SJSA1 (cell line): ENCODE measurements at regions not wholly inside any gene's neighbourhood (a gene's known extent, or its start where the extent isn't known, plus 50 kb on each side); places are given as distances from the start of the nearest gene placed in this dataset.

Source experiments
- DNase-seq, 2 experiments: peaks; one replicate each; pipeline ENCODE4 v3.0.0-alpha.2; 2015 to 2020; ENCODE audit warnings: low spot score in 2 of 2, low read depth in 1 of 2
- H3K27ac ChIP-seq: fragments of 250-450 bp; sonication (Bioruptor Pico); 2 replicates; pipeline ENCODE4 v1.5.1; 2020; ENCODE audit warnings: mild to moderate bottlenecking, moderate library complexity
- H3K27me3 ChIP-seq: fragments of 250-450 bp; sonication (Bioruptor Pico); replicated peaks from 2 replicates; pipeline ENCODE4 v1.5.1; 2020; ENCODE audit warnings: mild to moderate bottlenecking, moderate library complexity
- H3K36me3 ChIP-seq: fragments of 250-450 bp; sonication (Bioruptor Pico); 2 replicates; pipeline ENCODE4 v1.5.1; 2020; ENCODE audit warnings: mild to moderate bottlenecking
- H3K4me1 ChIP-seq: fragments of 250-450 bp; sonication (Bioruptor Pico); replicated peaks from 2 replicates; pipeline ENCODE4 v1.6.1; 2021; ENCODE audit warnings: mild to moderate bottlenecking
- H3K4me3 ChIP-seq: fragments of 250-450 bp; sonication (Bioruptor Pico); 2 replicates; pipeline ENCODE4 v1.5.1; 2020; ENCODE audit warnings: mild to moderate bottlenecking
- H3K9me3 ChIP-seq: fragments of 250-450 bp; sonication (Bioruptor Pico); replicated peaks from 2 replicates; pipeline ENCODE4 v1.5.1; 2020; ENCODE audit warnings: mild to moderate bottlenecking

- no peak overlapping the region for H3K4me3 ChIP-seq
- no peak overlapping the region for H3K27ac ChIP-seq
- no peaks in the 10 kb centered on the region for H3K36me3 ChIP-seq
- no peaks in the 10 kb centered on the region for H3K9me3 ChIP-seq
- no peaks in the 10 kb centered on the region for H3K4me1 ChIP-seq
- DNase-seq = no peak
- no peaks in the 10 kb centered on the region for H3K27me3 ChIP-seq
Measured at GRCh38 chr3:69579306-69580041, 159.8 kb upstream of the MITF start.

DNA sequence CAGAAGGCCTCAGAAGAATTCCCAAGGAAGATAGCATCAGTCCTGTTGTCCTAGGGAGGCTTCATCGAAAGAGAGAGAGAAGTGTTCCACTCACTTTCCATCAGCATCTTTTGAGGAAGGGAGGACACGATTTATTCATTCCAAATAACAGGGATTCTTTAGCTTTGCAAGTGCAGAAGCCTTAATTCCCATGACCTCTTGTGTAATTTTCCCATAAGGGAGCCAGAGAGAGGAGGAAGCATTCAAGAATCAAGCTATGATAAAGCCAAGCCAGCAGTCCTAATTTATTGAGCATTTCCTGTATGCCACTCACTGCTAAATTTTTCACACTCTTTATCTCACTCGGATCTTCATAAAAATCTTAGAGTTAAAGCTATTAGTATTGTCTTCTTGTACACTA, 169.7 kb upstream of the MITF start:
- Histone ChIP-seq H3K27me3 (no peaks in the 10 kb centered on the region), H3K4me1 (no peaks in the 10 kb centered on the region), H3K9me3 (no peaks in the 10 kb centered on the region), H3K36me3 (no peaks in the 10 kb centered on the region), H3K4me3 (no peak overlapping the region), H3K27ac (no peak overlapping the region)
- no peak for DNase-seq

DNA sequence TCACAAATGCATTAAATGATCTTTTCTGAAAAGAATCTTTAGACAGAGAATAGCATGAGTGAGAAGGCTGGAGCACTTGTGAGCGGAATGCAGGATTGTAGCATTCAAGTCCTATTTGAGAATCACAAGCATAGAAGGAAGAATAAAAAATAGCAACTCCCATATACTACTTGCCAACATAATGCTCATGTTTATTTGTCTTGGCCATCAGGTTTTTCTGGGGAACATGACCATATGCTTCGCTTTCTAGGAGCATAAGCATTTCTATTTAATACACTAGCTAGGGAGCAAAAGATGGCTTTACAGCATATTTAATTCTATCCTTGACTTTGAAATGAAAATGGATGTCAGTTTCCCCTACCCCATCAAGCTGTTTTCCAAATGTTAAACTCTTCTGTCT, 170.3 kb upstream of the MITF start:
- Histone ChIP-seq H3K4me3 (no peak overlapping the region), H3K27me3 (no peaks in the 10 kb centered on the region), H3K9me3 (no peaks in the 10 kb centered on the region), H3K36me3 (no peaks in the 10 kb centered on the region), H3K27ac (no peak overlapping the region), H3K4me1 (no peaks in the 10 kb centered on the region)
- DNase-seq = no peak

GRCh38 chr3:69568458-69568857, 170.8 kb upstream of the MITF start:
- Histone ChIP-seq H3K27ac (no peak overlapping the region), H3K4me1 (no peaks in the 10 kb centered on the region), H3K36me3 (no peaks in the 10 kb centered on the region), H3K9me3 (no peaks in the 10 kb centered on the region), H3K27me3 (no peaks in the 10 kb centered on the region), H3K4me3 (no peak overlapping the region)
- no peak for DNase-seq

DNA sequence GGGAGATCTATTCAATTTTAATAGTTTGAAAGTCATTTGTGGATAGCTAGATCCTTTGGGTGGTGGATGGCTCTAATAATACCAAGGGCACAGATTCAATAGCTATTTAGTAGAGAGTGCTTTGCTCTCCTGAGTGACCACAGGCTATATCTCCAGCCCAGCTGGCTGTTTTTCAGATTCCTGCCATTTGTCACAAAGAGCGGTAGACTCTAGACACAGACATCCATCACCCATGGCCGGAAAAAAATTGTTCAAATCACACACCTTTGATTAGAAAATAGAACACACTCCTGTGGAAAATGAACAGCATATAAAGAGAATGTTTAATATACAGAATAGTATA, 171.6 kb upstream of the MITF start:
- Histone ChIP-seq H3K4me3 (no peak overlapping the region), H3K36me3 (no peaks in the 10 kb centered on the region), H3K4me1 (no peaks in the 10 kb centered on the region), H3K27me3 (no peaks in the 10 kb centered on the region), H3K9me3 (no peaks in the 10 kb centered on the region), H3K27ac (no peak overlapping the region)
- no peak for DNase-seq

- H3K4me3 ChIP-seq = no peak overlapping the region
Measured at GRCh38 chr3:69567023-69567709, 172.1 kb upstream of the MITF start.

DNA sequence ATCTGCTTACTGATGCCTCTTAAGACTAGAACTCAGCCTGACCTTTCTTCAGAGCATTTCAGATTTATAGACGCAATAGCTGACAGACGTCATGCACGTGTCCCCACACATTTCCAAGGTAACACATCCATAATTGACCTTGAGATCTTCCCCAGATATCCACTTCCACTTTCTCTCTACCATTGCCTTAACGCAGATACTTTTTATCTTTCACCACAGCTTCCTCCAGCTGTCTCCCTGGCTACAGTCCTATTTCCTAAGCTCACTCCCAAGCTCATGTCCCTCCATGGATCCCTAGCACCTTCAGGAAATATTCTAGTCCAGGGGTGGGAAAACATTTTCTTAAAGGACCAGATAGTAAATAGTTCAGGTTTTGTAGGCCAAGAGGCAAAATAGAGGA, 173.0 kb upstream of the MITF start:
- 0 out of 2 replicates have a peak, but pooled peaks cover 3% of the 10 kb centered on the region for H3K4me1 ChIP-seq
- H3K9me3 ChIP-seq = no peaks in the 10 kb centered on the region
- no peaks in the 10 kb centered on the region for H3K36me3 ChIP-seq
- no peak for DNase-seq
- H3K27me3 ChIP-seq = no peaks in the 10 kb centered on the region
- no peak overlapping the region for H3K27ac ChIP-seq
- no peak overlapping the region for H3K4me3 ChIP-seq

More at GRCh38 chr3:69567023-69567709, 172.1 kb upstream of the MITF start:
- no peaks in the 10 kb centered on the region for H3K36me3 ChIP-seq
- no peaks in the 10 kb centered on the region for H3K9me3 ChIP-seq
- H3K27me3 ChIP-seq = no peaks in the 10 kb centered on the region
- DNase-seq = no peak
- H3K4me1 ChIP-seq = no peaks in the 10 kb centered on the region
- no peak overlapping the region for H3K27ac ChIP-seq

DNA sequence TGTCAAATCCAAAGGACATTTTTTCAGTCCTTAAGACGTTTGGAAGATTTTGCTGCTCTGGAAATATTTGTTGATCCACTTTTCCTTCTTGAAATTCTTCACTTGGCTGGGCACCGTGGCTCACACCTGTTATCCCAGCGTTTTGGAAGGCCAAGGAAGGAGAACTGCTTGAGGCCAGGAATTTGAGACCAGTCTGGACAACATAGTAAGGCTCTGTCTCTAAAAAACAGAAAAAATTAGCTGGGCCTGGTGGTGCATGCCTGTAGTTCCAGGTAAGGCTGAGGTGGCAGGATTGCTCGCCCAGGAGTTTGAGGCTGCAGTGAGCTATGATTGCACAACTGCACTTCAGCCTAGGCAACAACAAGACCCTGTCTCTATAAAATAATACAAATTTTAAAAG, 173.9 kb upstream of the MITF start:
- no peaks in the 10 kb centered on the region for H3K36me3 ChIP-seq
- 0 out of 2 replicates have a peak, but pooled peaks cover 3% of the 10 kb centered on the region for H3K4me1 ChIP-seq
- no peaks in the 10 kb centered on the region for H3K9me3 ChIP-seq
- no peak overlapping the region for H3K27ac ChIP-seq
- no peak for DNase-seq
- no peaks in the 10 kb centered on the region for H3K27me3 ChIP-seq
- H3K4me3 ChIP-seq = no peak overlapping the region

DNA sequence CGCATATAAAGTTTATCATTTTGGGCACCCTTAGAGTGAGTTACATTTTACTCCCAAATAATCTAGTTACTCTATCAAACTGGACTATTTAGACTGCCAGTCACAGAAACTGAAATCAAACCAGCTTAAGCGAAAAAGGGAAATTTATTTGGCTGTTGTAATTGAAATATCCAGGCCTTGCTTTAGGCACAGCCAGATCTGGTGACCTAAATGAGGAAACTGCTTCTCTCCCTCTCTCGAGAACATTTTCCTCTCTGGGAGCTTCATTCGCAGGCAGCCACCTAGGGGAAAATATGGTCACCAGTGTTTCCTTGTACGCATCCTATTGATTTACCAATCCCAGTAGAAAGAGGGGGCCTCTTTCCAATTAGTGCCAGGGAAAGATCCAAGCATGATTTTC, 175.3 kb upstream of the MITF start:
- no peak overlapping the region for H3K27ac ChIP-seq
- H3K4me1 ChIP-seq = 0 out of 2 replicates have a peak, but pooled peaks cover 3% of the 10 kb centered on the region
- no peaks in the 10 kb centered on the region for H3K36me3 ChIP-seq
- no peak for DNase-seq
- H3K27me3 ChIP-seq = no peaks in the 10 kb centered on the region
- no peaks in the 10 kb centered on the region for H3K9me3 ChIP-seq
- H3K4me3 ChIP-seq = no peak overlapping the region

DNA sequence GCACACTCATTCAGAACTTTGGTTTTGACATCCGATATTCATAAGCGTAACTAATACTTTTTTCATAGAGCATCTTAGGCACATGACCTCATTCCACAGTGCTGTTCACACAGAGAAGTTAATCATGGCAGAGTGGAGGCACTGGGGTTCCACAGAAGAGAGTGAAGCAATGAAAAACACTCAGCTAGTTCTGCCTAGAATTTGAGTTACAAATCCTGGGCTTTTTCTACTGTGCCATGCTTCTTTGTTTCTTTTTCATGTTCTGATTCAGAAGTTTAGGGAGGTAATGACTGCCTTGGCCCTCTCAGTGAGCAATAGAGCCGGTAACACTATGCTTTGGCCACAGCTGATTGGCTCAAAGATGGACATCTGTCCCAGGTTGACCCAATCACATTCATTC, 176.1 kb upstream of the MITF start:
- Histone ChIP-seq H3K27ac (no peak overlapping the region), H3K4me3 (no peak overlapping the region), H3K9me3 (no peaks in the 10 kb centered on the region), H3K4me1 (0 out of 2 replicates have a peak, but pooled peaks cover 3% of the 10 kb centered on the region), H3K27me3 (no peaks in the 10 kb centered on the region), H3K36me3 (no peaks in the 10 kb centered on the region)
- no peak for DNase-seq

DNA sequence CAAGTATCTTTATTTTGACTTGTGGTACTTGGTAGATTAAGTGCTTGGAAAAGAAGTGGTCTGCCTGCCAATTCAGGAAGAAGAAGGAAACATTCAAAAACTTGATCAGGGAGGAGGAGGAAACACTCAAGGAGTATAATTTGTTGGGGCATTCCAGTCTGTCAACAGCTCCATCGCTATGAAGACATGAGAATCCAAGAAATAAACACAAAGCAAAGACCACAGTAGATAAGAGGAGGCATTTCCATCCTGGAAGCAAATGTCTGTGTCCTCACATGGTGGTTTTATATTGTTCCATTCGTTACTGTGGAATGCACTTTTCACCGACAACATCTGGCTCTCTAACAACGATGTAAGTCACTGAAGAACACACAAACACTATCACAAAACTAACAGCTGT, 176.1 kb upstream of the FRMD4B start:
- H3K4me3 ChIP-seq = no peak overlapping the region
- H3K27ac ChIP-seq = no peak overlapping the region
- no peaks in the 10 kb centered on the region for H3K27me3 ChIP-seq
- no peaks in the 10 kb centered on the region for H3K9me3 ChIP-seq
- DNase-seq = peak in 1 of 2 experiments; percentile 16
- no peaks in the 10 kb centered on the region for H3K36me3 ChIP-seq
- H3K4me1 ChIP-seq = 0 out of 2 replicates have a peak, but pooled peaks cover 3% of the 10 kb centered on the region

GRCh38 chr3:69560818-69561217, 174.9 kb upstream of the FRMD4B start:
- Histone ChIP-seq H3K27me3 (no peaks in the 10 kb centered on the region), H3K4me1 (0 out of 2 replicates have a peak, but pooled peaks cover 3% of the 10 kb centered on the region), H3K36me3 (no peaks in the 10 kb centered on the region), H3K4me3 (no peak overlapping the region), H3K9me3 (no peaks in the 10 kb centered on the region), H3K27ac (no peak overlapping the region)
- DNase-seq = no peak

DNA sequence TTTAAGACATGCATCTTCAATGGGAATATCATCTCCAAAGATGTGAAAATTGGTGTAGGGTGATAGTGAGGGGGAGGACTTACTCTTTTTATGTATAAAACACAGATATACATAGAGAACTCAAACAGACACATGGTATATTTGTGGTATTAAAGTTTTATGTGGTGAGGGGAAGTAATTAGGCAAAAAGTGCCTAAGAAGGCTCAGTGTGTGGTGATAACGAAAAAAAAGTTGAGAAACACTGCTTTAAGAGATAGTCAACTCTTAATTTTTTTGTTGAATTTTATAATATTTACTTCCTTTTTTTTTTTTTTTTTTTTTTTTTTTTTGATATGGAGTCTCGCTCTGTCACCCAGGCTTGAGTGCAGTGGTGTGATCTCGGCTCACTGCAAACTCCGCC, 174.2 kb upstream of the FRMD4B start:
- Histone ChIP-seq H3K27me3 (no peaks in the 10 kb centered on the region), H3K36me3 (no peaks in the 10 kb centered on the region), H3K4me3 (no peak overlapping the region), H3K9me3 (no peaks in the 10 kb centered on the region), H3K4me1 (0 out of 2 replicates have a peak, but pooled peaks cover 3% of the 10 kb centered on the region), H3K27ac (no peak overlapping the region)
- no peak for DNase-seq

GRCh38 chr3:69558912-69559311, 173.0 kb upstream of the FRMD4B start:
- Histone ChIP-seq H3K36me3 (no peaks in the 10 kb centered on the region), H3K9me3 (no peaks in the 10 kb centered on the region), H3K27me3 (no peaks in the 10 kb centered on the region), H3K4me3 (no peak overlapping the region), H3K4me1 (0 out of 2 replicates have a peak, but pooled peaks cover 3% of the 10 kb centered on the region), H3K27ac (no peak overlapping the region)
- no peak for DNase-seq
